A673 (cell line): ENCODE measurements at regions not wholly inside any gene's neighbourhood (a gene's known extent, or its start where the extent isn't known, plus 50 kb on each side); places are given as distances from the start of the nearest gene placed in this dataset.

ENCODE experiments used
- CTCF ChIP-seq: fragments of 300-800, 200-600 bp; sonication (generic); conservative IDR thresholded peaks from 2 replicates; pipeline ENCODE4 v1.5.1; 2017; ENCODE audit warnings: low read depth, mild to moderate bottlenecking, antibody characterized with exemption, low read length, moderate library complexity, mixed read lengths
- EZH2 ChIP-seq: fragments of 200-600 bp; sonication (generic); IDR thresholded peaks from 2 replicates; pipeline ENCODE4 v1.6.1; 2017; ENCODE audit warnings: borderline replicate concordance, low read depth, mild to moderate bottlenecking, mixed read lengths, antibody characterized with exemption, low read length; ENCODE audit not compliant: poor library complexity, severe bottlenecking

DNA sequence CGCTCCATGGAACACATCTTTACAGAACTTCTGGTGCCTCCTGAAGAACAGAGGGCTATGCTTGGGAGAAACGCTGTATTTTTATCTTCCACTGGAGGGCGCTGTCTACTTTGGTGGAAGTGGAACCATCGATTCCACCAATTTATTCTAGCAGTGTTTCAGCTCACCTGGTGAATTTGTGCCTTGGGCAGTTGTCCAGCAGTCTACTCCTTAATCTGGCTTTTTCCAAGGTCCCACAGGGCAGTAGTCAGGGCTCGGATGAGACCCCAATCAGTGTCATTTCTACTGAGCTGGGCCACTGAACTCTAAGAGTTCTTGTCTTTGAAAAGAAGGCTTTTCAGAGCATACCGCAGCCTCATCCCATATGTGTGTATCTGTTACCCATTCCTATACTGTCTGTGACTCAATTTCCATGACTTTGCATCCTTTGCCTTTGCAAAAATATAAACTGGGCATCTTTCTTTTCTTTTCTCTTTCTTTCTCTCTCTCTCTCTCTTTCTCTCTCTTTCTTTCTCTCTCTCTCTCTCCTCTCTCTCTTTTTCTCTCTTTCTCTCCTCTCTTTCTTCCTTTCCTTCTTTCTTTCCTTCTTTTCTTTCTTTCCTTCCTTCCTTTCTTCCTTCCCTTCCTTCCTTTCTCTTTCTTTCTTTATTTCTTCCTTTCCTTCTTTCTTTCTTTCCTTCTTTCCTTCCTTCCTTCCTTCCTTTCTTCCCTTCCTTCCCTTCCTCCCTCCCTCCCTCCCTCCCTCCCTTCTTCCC lies 138.4 kb upstream of the ZNF618 start:
- peak; percentile 87 for TF ChIP-seq CTCF
- no peak for TF ChIP-seq EZH2
